H1 (cell line): ENCODE measurements at regions not wholly inside any gene's neighbourhood (a gene's known extent, or its start where the extent isn't known, plus 50 kb on each side); places are given as distances from the start of the nearest gene placed in this dataset.

Experiments used
- CTCF ChIA-PET: fragments of 300-600 bp; sonication (Branson Sonifier 250); formaldehyde crosslinking; loops from one replicate; lab custom pipeline; 2021; ENCODE audit not compliant: partially characterized antibody; lab: Charles Lee
- POLR2A ChIA-PET: fragments of 300-600 bp; sonication (Branson Sonifier 250); formaldehyde crosslinking; loops from one replicate; lab custom pipeline; 2021; ENCODE audit warnings: inconsistent platforms; ENCODE audit not compliant: partially characterized antibody; lab: Charles Lee
- DNase-seq, 2 experiments: peaks; one replicate each; pipeline versions ENCODE4 v3.0.0 to v3.0.0-alpha.2; 2010 to 2022; ENCODE audit warnings: low spot score in 2 of 2, low read depth in 1 of 2, mixed read lengths in 1 of 2
- FAIRE-seq: peaks from 2 replicates; lab custom pipeline; 2011; peaks lifted over from hg19 to GRCh38; lab: Jason Lieb, UNC
- H2AFZ ChIP-seq: 2 replicates; pipeline ENCODE4 v1.8.1; 2012; ENCODE audit warnings: low read length, inconsistent platforms
- H2AK5ac ChIP-seq: 2 replicates; pipeline ENCODE4 v1.6.1; 2013; ENCODE audit warnings: low read depth, low read length
- H2BK120ac ChIP-seq: replicated peaks from 2 replicates; pipeline ENCODE3; 2013; ENCODE audit warnings: low read depth, low read length, inconsistent platforms
- H2BK12ac ChIP-seq: 2 replicates; pipeline ENCODE4 v1.6.1; 2013; ENCODE audit warnings: low read depth, low read length
- H2BK15ac ChIP-seq: 2 replicates; pipeline ENCODE4 v1.6.1; 2013; ENCODE audit warnings: low read length
- H2BK20ac ChIP-seq: 2 replicates; pipeline ENCODE4 v1.6.1; 2013; ENCODE audit warnings: low read length
- H2BK5ac ChIP-seq: 2 replicates; pipeline ENCODE4 v1.6.1; 2013; ENCODE audit warnings: low read depth, low read length
- H3K14ac ChIP-seq: 2 replicates; pipeline ENCODE4 v1.6.1; 2013; ENCODE audit warnings: inconsistent platforms; ENCODE audit not compliant: insufficient read length
- H3K18ac ChIP-seq: 2 replicates; pipeline ENCODE4 v1.6.1; 2013; ENCODE audit warnings: low read length; ENCODE audit errors: extremely low read depth
- H3K23ac ChIP-seq: 2 replicates; pipeline ENCODE4 v1.6.1; 2013; ENCODE audit warnings: inconsistent platforms; ENCODE audit not compliant: insufficient read length
- H3K23me2 ChIP-seq: 2 replicates; pipeline ENCODE4 v1.6.1; 2013; ENCODE audit warnings: low read depth, low read length
- H3K27ac ChIP-seq: 2 replicates; pipeline ENCODE4 v1.6.1; 2011; ENCODE audit warnings: low read depth, low read length, inconsistent platforms
- H3K27me3 ChIP-seq, 4 experiments: replicated peaks in 1 of 4; 1 replicate in 1 of 4; 2 replicates in 3 of 4; pipeline versions ENCODE4 v1.6.1 to v1.8.1; 2011 to 2013; ENCODE audit warnings: low read length in 3 of 4, mild to moderate bottlenecking in 3 of 4, inconsistent platforms in 2 of 4, mixed read lengths in 2 of 4, moderate library complexity in 1 of 4; ENCODE audit not compliant: control insufficient read depth in 3 of 4, insufficient read depth in 3 of 4; ENCODE audit errors: extremely low read depth in 1 of 4
- H3K36me3 ChIP-seq, 4 experiments: 2 replicates each; pipeline versions ENCODE4 v1.6.1 to v1.8.1; 2011 to 2013; ENCODE audit warnings: mild to moderate bottlenecking in 4 of 4, low read length in 3 of 4, moderate library complexity in 2 of 4, control low read depth in 1 of 4, inconsistent platforms in 1 of 4; ENCODE audit not compliant: insufficient read depth in 4 of 4, control insufficient read depth in 2 of 4
- H3K4ac ChIP-seq: replicated peaks from 2 replicates; pipeline ENCODE3; 2013; ENCODE audit warnings: low read length, low read depth, mixed read lengths, inconsistent platforms; ENCODE audit not compliant: insufficient read length
- H3K4me1 ChIP-seq, 4 experiments: replicated peaks in 1 of 4; 1 replicate in 1 of 4; 2 replicates in 3 of 4; pipeline versions ENCODE4 v1.6.1 to v1.8.1; 2011 to 2013; ENCODE audit warnings: low read length in 3 of 4, inconsistent platforms in 2 of 4, mixed read lengths in 1 of 4; ENCODE audit not compliant: insufficient read depth in 4 of 4, control insufficient read depth in 3 of 4
- H3K4me2 ChIP-seq, 2 experiments: 2 replicates each; pipeline versions ENCODE4 v1.6.1 to v1.8.1; 2011 to 2013; ENCODE audit warnings: low read depth in 2 of 2, low read length in 2 of 2, control low read depth in 1 of 2, inconsistent platforms in 1 of 2, mild to moderate bottlenecking in 1 of 2; ENCODE audit not compliant: insufficient read depth in 1 of 2
- H3K4me3 ChIP-seq, 4 experiments: fragments of 200-600, 300-600 bp in 1 of 4; sonication (generic), shearing (Covaris generic), sonication (Bioruptor Twin) in 1 of 4; 2 replicates each; pipeline versions ENCODE4 v1.5.1 to v1.8.1; 2011 to 2016; ENCODE audit warnings: low read length in 4 of 4, low read depth in 3 of 4, control low read depth in 2 of 4, inconsistent platforms in 2 of 4, mild to moderate bottlenecking in 2 of 4, mixed read lengths in 1 of 4, moderate library complexity in 1 of 4; ENCODE audit not compliant: insufficient read depth in 2 of 4; ENCODE audit errors: extremely low read depth in 1 of 4
- H3K56ac ChIP-seq: replicated peaks from 2 replicates; pipeline ENCODE3; 2013; ENCODE audit warnings: low read depth, mild to moderate bottlenecking, mixed read lengths, low read length, inconsistent platforms; ENCODE audit not compliant: insufficient read length
- H3K79me1 ChIP-seq: 2 replicates; pipeline ENCODE4 v1.6.1; 2013; ENCODE audit warnings: low read depth, low read length, control low read depth
- H3K79me2 ChIP-seq, 2 experiments: 2 replicates each; pipeline versions ENCODE4 v1.6.1 to v1.8.1; 2012 to 2013; ENCODE audit warnings: low read length in 2 of 2, mild to moderate bottlenecking in 2 of 2, inconsistent platforms in 1 of 2; ENCODE audit not compliant: insufficient read depth in 2 of 2, control insufficient read depth in 1 of 2
- H3K9ac ChIP-seq, 4 experiments: replicated peaks in 1 of 4; 1 replicate in 1 of 4; 2 replicates in 3 of 4; pipeline versions ENCODE4 v1.6.1 to v1.8.1; 2011 to 2013; ENCODE audit warnings: low read depth in 3 of 4, low read length in 3 of 4, control low read depth in 2 of 4, mild to moderate bottlenecking in 2 of 4, moderate library complexity in 2 of 4, inconsistent platforms in 1 of 4; ENCODE audit errors: extremely low read depth in 1 of 4
- H3K9me3 ChIP-seq, 2 experiments: 2 replicates each; pipeline versions ENCODE4 v1.6.1 to v1.8.1; 2012 to 2013; ENCODE audit warnings: mild to moderate bottlenecking in 2 of 2, moderate library complexity in 2 of 2, control low read depth in 1 of 2, inconsistent platforms in 1 of 2, low read depth in 1 of 2, low read length in 1 of 2, mixed read lengths in 1 of 2; ENCODE audit not compliant: insufficient read depth in 2 of 2
- H4K20me1 ChIP-seq, 2 experiments: replicated peaks in 1 of 2; 2 replicates each; pipeline versions ENCODE3 to v1.8.1; 2011 to 2013; ENCODE audit warnings: inconsistent platforms in 2 of 2, low read length in 2 of 2, mild to moderate bottlenecking in 1 of 2; ENCODE audit not compliant: insufficient read depth in 2 of 2, control insufficient read depth in 1 of 2
- H4K5ac ChIP-seq: 2 replicates; pipeline ENCODE4 v1.6.1; 2013; ENCODE audit warnings: low read length, low read depth, mixed read lengths, inconsistent platforms; ENCODE audit not compliant: insufficient read length
- H4K8ac ChIP-seq: 2 replicates; pipeline ENCODE4 v1.8.0; 2013; ENCODE audit warnings: mild to moderate bottlenecking, moderate library complexity, low read length, inconsistent platforms; ENCODE audit not compliant: insufficient read depth; ENCODE audit errors: extremely low read depth
- H4K91ac ChIP-seq: replicated peaks from 2 replicates; pipeline ENCODE3; 2013; ENCODE audit warnings: low read length, mixed read lengths, inconsistent platforms; ENCODE audit not compliant: insufficient read length
- FOSL1 ChIP-seq: IDR thresholded peaks from 2 replicates; pipeline ENCODE4 v1.6.1; 2011; ENCODE audit warnings: mild to moderate bottlenecking, low read depth, low read length, moderate library complexity; ENCODE audit not compliant: insufficient read depth
- KDM1A ChIP-seq: fragments of 200-600, 300-600 bp; sonication (generic); IDR thresholded peaks from 2 replicates; pipeline ENCODE4 v1.7.1; 2016; ENCODE audit warnings: mild to moderate bottlenecking, low read length, borderline replicate concordance
- MAFK ChIP-seq: IDR thresholded peaks from 2 replicates; pipeline ENCODE4 v1.6.1; 2012; ENCODE audit warnings: low read depth, mild to moderate bottlenecking, improper control_type of control experiment, low read length
- WGBS, 2 experiments: shearing (Covaris generic) in 1 of 2; methylation state at CpG; one replicate each; pipeline versions ENCODE4 v1.1.6 to v1.1.7; 2013 to 2015; ENCODE audit warnings: low lambda C conversion rate in 2 of 2, mixed read lengths in 2 of 2, inconsistent platforms in 1 of 2, low coverage in 1 of 2, missing lambda C conversion rate in 1 of 2; ENCODE audit not compliant: insufficient replicate concordance in 2 of 2, insufficient coverage in 1 of 2, insufficient read length in 1 of 2; ENCODE audit errors: extremely low coverage in 1 of 2, missing lambda C conversion rate in 1 of 2; 5-methylcytosine and 5-hydroxymethylcytosine counted together
- TF ChIP-seq, protein P1 (sequence below): IDR thresholded peaks from 2 replicates; pipeline ENCODE4 v1.6.1; 2012; ENCODE audit warnings: inconsistent platforms

DNA sequence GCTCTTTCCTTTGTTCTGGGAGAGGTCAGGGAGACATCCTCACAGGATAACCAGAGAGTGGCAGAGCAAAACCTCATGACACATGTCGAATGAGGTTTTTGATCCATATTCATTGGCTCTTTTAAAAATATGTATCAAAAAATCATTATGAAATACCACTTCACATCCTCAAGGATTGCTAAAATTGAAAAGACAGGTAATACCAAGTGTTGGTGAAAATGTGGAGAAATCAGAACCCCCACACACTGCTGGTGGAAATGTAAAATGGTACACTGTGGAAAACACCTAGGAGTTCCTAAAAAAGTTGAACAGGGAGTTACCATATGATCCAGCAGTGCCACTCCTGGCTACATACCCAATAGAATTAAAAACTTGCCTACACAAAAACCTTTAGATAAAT, 107.8 kb upstream of the ARID2 start:
- no peaks in the 10 kb centered on the region for H3K79me1 ChIP-seq
- DNase-seq (no peak), FAIRE-seq (no peak)
- H3K23me2 ChIP-seq = no peaks in the 10 kb centered on the region
- H2AFZ ChIP-seq = no peak overlapping the region
- H3K4me2 ChIP-seq = no peak overlapping the region
- no peak overlapping the region for H3K4ac ChIP-seq
- H3K23ac ChIP-seq = no peak overlapping the region
- no peak overlapping the region for H3K27ac ChIP-seq
- ChIA-PET CTCF (interaction anchor here (1.0 to 1.8 kb wide), 2 partner anchors 10 to 75 kb away, joined by 3 to 8 read pairs; no protein-coding TSS in a partner anchor), POLR2A (interaction anchor here (1.7 kb wide), 1 partner anchor 66 kb away, joined by 3 read pairs; no protein-coding TSS in a partner anchor)
- H4K20me1 ChIP-seq = no peaks in the 10 kb centered on the region
- 86% methylated on average over 1 of the region's 1 CpG; no CpG with 5 or more reads in 1 of the 2 experiments for WGBS, 2 experiments
- no peaks in the 10 kb centered on the region for H3K79me2 ChIP-seq
- H2AK5ac ChIP-seq = no peak overlapping the region
- H3K9ac ChIP-seq = no peak overlapping the region
- H3K18ac ChIP-seq = no peak overlapping the region
- H3K9me3 ChIP-seq = no peaks in the 10 kb centered on the region
- no peaks in the 10 kb centered on the region for H3K36me3 ChIP-seq
- no peak overlapping the region for H3K56ac ChIP-seq
- no peak overlapping the region for H2BK12ac ChIP-seq
- no peak overlapping the region for H4K91ac ChIP-seq
- no peak overlapping the region for H4K5ac ChIP-seq
- H2BK20ac ChIP-seq = no peak overlapping the region
- no peak overlapping the region for H2BK15ac ChIP-seq
- no peak overlapping the region for H3K4me3 ChIP-seq
- H3K27me3 ChIP-seq = no peaks in the 10 kb centered on the region
- no peak overlapping the region for H2BK120ac ChIP-seq
- no peaks in the 10 kb centered on the region for H3K4me1 ChIP-seq
- no peak overlapping the region for H2BK5ac ChIP-seq
- no peak overlapping the region for H4K8ac ChIP-seq
- no peak overlapping the region for H3K14ac ChIP-seq
- no peak for TF ChIP-seq MAFK
- no peak for TF ChIP-seq KDM1A
- TF ChIP-seq, protein P1, sequence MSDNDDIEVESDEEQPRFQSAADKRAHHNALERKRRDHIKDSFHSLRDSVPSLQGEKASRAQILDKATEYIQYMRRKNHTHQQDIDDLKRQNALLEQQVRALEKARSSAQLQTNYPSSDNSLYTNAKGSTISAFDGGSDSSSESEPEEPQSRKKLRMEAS = no peak
- no peak for TF ChIP-seq FOSL1
